CD4-positive, alpha-beta T cell treated with Interleukin-6 at 100 ng/mL for 8 hours (primary cell): ENCODE measurements at regions not wholly inside any gene's neighbourhood (a gene's known extent, or its start where the extent isn't known, plus 50 kb on each side); places are given as distances from the start of the nearest gene placed in this dataset.

Source experiments
- DNase-seq: peaks from one replicate; pipeline ENCODE4 v3.0.0-alpha.2; 2020; ENCODE audit warnings: mixed read lengths, low spot score

DNA sequence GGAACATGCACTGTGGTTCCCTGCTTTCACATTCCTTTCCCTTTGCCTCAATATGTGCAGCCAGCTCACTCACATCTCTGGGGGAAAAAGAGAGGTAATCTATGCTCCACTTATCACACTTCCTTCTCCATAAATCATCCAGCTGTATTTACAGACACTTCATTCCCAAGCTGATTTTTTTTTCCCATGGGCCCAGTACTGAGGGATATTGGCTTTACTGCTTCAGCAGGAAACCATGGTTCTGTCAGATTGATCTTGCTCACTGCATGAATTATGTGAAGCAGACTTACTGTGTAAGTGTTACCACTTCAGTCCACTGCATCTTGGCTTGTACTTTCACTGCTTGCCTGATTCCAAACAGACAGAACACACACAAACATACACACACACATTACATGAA is 555.6 kb downstream of the CCER1 start:
- no peak for DNase-seq

DNA sequence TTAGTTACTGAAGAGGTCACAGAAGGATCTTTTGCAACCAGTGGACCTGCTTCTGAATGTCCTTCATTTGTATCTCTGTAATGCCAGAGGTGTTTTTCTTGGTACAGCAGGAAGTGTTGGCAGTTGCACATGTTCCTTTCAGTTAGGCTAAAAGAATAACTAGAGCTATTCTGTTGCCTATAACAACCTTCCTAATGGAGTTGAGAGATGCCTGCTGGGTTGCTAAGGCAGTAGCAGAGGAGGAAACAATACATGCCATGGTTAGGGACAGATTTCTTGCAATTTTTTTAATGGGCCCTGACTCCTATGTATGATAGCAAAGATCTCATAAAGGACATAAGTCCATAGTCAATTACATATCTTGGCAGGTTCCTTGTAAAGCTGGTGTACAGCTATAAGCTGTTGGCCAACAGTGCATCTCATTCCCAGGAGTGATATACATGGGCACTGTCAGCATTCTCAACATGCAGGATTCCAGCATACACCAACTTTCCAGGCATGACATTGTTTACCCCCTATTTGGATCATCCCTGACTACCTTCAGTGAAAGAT is 556.6 kb downstream of the CCER1 start:
- DNase-seq: no peak

DNA sequence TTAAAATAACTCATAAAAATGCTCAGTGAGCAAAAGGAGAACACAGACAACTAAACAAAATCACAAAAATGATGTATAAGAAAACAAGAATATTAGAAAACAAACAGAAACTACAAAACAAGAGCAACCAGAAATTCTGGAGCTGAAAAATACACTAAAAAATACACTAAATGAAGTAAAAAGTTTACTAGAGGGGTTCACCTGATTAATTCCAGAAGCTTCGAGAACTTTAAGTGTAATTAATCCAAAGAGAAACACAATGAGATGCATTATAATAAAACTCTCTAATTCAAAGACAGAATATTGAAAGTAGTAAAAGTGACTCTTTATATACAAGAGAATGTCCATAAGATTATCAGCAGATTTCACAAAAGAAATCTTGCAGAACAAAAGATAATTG is 558.4 kb downstream of the CCER1 start:
- no peak for DNase-seq

DNA sequence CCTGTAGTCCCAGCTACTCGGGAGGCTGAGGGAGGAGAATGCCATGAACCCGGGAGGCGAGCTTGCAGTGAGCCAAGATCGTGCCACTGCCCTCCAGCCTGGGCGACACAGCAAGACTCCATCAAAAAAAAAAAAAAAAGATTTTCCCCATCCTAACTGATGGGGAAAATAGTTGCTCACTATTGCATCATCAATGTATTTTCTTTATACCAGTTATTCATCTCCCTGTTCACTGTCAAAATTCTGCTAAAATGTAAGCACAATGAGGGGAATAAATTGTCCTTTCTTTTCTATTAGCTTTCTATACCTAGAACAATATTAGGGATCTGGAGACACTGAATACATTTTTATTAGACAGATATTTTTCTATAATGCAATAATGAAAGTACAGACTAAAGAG is 561.3 kb downstream of the CCER1 start:
- no peak for DNase-seq

DNA sequence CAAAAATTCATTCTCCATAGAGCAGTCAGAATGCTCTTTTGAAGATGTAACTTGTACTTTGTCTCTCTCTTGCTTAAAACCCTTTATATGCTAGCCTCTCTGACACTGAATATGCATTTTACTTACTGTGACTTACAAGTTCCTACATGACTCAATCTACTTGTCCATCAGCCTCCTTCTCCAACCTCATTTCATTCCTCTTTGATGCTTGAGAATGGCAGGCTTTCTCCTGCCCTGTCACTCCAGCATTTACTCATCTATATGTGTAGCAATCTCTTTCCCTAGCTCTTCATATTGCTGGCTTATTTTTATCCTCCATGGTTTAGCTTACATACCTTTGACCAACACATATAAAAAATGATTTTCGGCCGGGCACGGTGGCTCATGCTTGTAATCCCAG is 561.9 kb downstream of the CCER1 start:
- no peak for DNase-seq

DNA sequence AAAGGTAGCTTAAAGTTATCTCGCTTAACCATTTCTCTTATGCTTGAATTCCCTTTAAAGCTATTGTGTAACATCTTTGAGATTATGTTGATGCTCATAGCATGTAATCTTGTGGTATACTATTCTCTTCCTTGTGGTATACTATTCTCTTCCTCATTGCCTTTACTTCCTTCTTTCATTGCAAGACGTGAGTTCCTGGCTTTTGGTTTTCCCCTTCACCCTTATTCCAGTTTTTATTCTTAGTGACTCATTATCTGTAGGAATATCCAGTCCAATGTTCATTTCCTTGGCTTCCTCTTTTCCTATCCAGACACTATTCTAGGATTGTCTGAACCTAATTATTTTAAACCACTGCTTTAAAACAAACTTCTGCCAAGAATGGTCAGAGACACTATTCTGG is 564.0 kb downstream of the CCER1 start:
- no peak for DNase-seq

DNA sequence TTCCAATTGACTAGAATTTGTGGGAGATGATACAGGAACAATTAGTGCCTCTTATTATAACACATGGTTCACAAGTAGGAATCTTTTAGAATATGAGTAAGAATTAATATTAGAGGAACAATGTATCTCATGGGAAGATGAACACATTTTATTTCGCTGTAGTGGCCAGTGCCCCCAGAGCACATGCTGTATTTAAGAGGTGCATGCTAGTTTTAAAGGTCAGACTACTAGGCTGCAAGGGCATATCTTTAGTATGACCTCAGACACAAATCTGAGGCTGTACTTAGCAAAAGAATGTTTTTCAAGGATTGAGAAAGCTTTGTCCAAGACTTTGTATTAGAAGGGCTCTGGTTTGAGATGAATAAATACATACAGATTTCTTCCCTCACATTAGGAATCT is 586.9 kb downstream of the CCER1 start:
- DNase-seq: no peak

DNA sequence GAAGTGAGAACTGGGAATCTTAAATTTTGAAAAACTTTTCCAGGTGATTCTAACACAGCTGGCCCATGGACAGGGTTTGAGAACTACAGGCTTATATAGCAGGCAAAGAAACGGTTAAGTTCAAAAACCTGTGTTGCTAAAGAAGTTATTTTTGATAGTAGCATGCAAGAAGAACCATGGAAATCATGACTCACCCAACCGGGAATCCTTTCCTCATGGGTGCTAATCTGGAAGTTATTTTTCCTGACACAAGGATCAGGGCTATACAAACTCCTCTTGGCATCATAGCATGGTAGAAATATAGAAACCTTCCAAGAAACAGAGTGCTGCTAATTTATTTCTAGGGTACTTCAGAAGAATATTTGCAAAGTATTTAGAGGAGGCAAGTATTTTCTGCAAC is 588.7 kb downstream of the CCER1 start:
- no peak for DNase-seq

DNA sequence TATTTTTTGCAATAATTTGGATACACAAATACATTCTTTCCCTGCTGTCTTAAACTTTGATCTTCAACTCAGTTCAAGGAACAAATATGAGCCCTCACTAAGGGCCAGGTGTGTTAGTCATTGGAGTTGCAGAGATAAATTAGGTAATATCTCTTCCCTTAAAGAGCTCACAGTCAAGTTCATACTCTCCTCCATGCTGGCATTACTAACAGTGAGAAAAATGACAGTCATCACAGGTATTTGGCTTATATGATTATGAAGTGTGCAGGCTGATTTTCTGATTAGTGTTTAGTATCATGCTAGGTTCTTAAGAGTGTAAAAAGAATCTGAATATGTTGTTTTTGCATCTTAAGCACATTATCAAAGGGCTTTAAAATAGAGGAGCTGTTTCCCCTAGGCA is 594.7 kb downstream of the CCER1 start:
- DNase-seq: no peak

DNA sequence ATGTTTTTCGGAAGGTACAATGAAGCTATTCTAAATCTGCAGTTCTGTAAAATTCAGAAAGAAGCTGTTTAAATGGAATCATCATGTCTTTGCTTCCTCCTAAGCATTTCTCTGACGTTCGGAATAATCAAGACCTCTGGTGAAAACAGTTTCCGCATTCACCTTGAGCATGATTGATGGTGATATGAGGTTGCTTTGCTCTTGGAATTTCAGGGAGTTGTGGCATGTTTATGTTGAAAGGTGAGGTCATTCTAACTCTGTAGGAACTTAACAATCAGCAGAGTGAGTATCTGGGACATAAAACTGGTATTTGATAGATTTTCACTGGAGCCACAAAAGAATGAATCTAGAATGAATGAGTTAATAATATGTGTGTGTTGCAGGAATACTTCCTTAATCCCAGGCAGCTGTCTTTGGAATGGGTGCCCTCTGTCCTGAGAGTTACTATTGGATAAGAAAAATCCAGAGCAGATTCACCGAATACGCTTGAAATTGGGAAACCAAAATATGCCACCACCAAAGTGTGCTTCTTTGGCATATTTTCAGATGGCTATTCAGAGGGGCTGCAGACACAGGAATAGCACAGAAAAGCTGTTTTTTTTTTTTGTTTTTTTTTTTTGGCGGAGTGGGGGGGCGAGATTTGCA is 599.1 kb downstream of the CCER1 start:
- no peak for DNase-seq

DNA sequence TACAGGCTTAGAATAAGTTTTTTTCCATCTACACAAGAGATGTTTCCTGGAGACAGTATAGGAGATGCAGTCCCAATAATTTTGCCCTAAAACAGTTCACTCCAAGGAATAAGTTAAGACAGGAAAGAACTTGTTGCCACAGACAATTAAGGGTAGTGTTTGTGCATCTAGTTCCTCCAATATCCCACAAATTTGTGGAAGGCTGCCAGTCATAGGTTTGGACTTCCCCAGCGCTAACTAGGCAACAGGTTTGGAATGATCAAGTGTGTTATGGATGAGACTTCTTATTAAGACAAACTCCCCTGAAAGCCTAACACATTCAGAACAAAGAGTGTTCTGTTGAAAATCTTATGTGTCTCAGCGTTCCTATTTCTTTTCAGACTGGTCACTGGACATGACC is 611.0 kb downstream of the CCER1 start:
- no peak for DNase-seq

DNA sequence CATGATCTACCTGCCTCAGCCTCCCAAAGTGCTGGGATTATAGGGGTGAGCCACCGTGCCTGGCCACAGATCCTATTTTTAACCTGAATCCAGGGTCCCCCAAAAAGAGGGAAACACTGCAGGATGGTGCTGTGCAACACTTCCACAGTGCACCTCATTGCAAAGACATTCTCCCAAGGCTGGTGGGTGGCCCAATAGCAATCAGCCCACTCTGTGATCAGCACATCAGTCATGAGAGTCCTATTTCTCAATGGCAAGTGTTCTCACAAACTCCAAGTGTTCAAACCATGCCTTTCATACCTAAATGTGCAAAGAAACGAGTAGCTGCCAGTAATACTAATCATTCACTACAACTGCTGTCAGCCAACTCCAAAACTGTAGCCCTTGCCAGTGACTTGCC is 612.9 kb downstream of the CCER1 start:
- no peak for DNase-seq

DNA sequence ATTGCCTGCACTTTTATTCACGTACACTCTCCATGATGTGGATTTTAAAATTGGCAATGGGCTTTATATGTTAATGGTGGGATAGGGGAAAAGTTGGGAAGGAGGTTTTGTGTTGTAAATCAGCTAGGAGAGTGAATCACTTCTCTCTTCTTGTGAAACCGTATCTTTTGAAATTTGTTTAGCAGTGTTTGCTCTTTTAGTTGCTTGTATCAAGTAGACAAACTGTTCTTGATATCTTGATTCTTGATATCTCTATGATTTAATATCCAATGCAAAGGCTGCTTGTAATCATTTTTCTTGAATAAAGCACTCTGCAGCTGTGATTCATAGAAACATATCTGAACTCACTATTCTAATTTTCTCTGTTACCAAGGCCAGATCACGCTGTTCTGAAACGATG is 615.1 kb downstream of the CCER1 start:
- no peak for DNase-seq

DNA sequence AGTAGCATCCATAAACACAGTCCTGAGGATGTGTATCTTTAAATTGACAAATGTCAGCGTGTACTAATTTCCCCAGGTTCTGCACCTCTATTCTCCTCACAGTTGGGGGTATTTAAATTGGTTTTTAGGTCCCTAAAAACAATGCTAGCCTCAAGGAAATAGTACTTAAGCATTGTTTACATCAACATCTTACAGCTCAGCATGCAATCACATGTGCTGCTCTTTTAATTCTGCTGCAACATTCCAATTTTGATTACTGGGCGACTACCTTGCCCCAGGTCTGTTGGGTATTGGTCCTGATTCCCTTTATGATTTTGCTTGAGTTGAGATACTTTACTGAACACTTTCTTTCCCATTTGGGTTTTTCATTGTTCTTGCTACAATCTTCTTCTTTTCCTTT is 616.6 kb downstream of the CCER1 start:
- DNase-seq: no peak

DNA sequence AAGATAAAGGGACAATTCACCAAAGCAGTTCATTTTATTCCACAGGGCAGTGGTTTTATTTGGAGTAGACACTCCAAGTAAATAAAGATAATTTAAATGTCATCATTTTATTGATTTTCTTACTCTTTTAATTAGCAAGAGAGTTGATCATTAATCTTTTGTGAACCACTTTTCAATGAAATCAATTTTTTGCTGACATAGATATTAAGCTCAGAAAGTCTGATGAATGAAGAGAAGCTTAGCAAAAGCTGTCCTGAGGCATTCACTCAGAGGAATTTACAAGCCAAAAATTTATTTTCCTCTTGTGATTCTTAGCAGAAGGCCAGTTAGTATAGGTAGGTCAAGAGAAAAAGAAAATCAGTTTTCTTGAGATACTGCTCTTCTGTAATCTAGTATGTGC is 618.0 kb downstream of the CCER1 start:
- no peak for DNase-seq

DNA sequence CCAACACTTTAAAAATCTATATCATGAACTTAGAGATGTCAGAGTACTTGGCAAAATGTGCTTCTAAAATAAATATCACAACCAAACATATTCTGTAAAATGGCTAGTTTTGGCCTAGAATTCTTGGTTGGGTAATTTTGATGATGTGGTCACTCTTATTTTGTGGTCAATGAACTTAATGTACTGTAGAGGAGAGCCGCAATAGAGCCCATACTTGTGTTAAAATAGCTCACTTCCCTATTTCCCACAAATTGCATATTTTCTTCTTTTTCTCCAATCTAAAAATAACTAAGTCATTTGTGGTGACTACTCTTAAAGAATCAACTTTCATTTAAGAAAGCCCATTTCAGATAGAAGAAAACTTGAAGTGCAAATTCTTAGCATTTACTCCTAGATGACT is 619.4 kb downstream of the CCER1 start:
- DNase-seq: no peak

DNA sequence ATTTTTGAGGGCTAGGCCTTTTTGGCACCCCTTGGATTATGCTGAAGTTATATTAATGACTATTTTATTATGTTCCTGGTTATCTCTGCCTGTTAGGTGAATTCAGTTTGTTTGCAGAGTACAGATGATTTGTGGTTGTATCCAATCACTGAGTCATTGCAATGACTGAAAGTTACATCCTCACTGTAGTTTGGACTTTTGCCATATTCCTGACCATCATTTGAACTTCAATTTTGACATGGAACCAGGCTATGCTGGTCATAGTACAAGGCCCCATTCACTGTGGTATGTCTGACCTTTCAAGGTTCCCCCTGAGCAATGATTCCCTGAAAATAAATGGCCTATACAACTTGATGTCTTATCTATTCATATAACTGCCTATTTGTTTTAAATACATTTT is 621.0 kb downstream of the CCER1 start:
- no peak for DNase-seq

DNA sequence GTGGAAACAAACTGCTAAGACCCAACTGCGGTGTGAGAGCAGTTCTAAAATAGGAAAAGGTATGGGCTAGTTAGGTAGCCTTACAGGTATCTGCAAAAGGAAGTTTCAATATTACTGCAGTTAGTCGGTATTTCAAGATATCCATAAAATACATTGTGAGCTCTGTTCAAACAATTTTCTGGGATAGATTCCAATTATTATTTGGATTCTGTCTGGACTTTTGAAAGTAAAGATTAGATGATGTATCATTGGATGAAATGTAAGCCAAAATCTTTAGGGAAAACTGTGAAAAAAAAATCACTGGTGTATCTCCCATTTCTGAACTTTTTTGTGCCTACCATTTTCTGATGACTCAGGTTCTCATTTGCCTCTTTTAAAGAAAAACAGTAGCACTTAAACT is 621.6 kb downstream of the CCER1 start:
- DNase-seq: no peak

DNA sequence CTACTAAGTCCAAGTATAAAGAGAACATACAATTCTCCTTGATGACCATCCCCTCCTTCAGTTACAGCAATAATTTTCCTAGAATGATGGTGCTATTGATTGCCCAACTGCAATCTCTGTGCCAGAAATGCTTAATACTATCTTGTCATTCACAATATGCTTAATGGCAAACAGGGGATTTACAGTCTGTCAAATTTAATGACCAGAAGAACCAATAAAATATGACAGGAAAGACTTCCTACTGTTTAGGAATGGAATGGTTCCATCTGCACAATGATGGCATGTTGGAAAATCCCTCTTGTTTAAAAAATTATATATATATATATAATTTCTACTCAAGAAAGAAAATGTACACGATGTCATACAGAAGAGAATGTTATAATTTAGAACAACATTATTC is 623.2 kb downstream of the CCER1 start:
- DNase-seq: no peak

DNA sequence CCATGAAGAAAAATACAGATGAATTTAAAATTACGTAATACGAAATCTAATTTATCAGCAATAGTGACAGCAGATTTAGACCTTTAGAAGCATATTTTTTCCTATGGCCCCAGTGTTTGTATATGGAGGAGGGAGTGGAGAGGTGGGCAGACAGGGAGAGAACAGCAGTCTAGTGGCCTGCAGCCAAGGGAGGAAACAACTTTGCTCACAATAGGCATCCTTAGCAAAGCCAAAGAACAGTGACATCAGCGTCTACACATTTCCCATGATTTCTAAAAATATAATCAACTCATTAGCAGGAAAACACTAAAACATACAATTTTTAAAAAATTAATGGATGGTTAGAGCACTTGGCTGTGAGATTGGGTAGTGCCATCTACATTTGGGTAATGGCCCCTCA is 622.6 kb upstream of the ATP2B1 start:
- DNase-seq: no peak

DNA sequence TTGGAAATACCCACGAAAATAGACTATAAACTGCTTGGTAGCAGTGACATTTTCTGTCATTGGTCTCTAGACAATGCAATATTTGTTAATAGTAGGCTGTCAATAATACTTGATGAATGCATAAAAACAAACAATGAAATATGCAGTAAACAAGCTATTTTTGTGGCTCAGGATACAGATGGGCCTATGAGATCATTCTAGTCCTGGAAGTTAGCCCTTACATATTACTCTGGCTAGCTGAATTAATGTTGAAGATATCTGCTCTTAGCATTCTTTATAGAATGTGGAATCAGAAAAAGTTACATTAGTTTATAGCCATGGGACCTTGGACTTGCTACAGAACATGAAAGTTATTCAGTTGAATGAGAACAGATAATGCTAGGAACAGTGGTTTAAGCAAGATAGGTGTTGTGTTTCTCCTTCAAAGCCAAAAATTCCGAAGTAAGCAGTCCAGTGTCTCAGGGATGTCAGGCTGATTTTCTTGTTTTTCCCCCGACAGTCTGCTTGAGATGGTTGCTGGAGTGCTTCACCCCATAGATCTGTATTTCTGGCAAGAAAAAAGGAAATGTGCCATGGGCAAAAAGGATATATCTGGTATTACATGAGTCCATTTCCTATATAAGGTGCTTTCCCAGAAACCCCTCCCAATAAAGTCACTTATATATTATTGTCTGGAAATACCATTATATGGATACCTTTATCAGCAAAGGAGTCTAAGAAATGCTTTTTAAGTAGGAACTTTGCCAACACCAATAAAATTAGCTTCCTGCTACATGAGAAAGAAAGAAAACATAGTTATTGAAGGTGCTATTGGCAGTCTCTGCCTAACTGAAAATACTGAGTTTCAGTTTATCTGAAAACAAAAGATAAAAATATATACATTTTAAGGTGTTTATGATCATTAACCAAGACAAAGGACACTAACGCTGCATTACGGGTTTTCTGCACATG is 619.4 kb upstream of the ATP2B1 start:
- DNase-seq: no peak

DNA sequence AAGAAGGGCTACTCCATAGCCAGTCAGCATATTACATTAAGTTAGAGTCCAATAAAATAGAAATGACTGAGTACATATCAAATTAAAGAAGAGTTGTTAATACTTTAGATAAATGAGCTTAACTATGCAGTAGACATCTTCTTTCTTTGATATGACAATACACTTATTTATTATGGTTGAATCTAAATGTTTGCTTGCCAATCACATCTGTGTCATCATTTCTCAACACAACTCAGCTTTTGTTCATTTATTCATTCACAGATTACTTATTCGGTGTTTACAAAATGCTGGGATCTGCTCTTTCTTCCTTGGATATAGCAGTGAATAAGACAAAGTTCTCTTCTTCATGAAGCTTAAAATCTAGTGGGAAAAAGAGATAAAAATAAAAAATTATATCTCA is 614.6 kb upstream of the ATP2B1 start:
- DNase-seq: no peak

DNA sequence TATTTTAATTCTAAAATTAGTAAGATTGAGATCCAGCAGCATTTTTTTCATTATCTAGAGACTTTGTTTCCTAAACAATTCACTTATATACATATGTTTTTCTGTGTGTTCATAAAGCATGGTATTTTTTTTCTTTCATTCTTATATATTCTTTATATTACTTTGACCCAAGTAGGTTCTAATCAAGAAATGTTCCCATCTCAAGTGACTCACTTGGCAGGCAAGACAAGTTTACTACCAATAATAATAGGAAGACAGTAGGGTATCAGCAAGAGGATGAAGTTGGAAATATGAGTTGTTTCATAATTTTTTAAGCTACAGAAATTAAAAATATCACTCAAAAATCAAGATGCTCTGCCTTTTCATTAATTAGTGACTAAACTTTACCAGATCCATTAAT is 613.4 kb upstream of the ATP2B1 start:
- no peak for DNase-seq
